ENCODE measurements at regions not wholly inside any gene's neighbourhood (a gene's known extent, or its start where the extent isn't known, plus 50 kb on each side); places are given as distances from the start of the nearest gene placed in this dataset.

- DNase-seq (ENCODE audit: low spot score in 2 of 2) = no peak
- H3K4me1 ChIP-seq = no peaks in the 10 kb centered on the region
- 73% methylated on average over 6 of the region's 6 CpGs for WGBS
- H3K27me3 ChIP-seq = no peaks in the 10 kb centered on the region
- TF ChIP-seq POLR2A (IDR thresholded peaks at IDR 0.05) (no peak), POLR2AphosphoS5 (IDR thresholded peaks at IDR 0.05) (no peak), CTCF (IDR thresholded peaks at IDR 0.05) (no peak), EP300 (IDR thresholded peaks at IDR 0.05) (no peak)
- H3K36me3 ChIP-seq = no peaks in the 10 kb centered on the region
- no peak overlapping the region for H3K27ac ChIP-seq
- no peak overlapping the region for H3K4me3 ChIP-seq
- H3K9me3 ChIP-seq = no peaks in the 10 kb centered on the region
These were observed 111.3 kb upstream of the EDNRB start for GRCh38 chr13:78029901-78030300.

GRCh38 chr13:78028960-78029359 lies 110.3 kb upstream of the EDNRB start:
- no peak for DNase-seq (ENCODE audit: low spot score in 2 of 2)
- TF ChIP-seq CTCF (IDR thresholded peaks at IDR 0.05) (no peak), POLR2AphosphoS5 (IDR thresholded peaks at IDR 0.05) (no peak), EP300 (IDR thresholded peaks at IDR 0.05) (no peak), POLR2A (IDR thresholded peaks at IDR 0.05) (no peak)
- H3K27me3 ChIP-seq = no peaks in the 10 kb centered on the region
- H3K4me1 ChIP-seq = no peaks in the 10 kb centered on the region
- WGBS = 94% methylated on average over 1 of the region's 1 CpG
- no peaks in the 10 kb centered on the region for H3K36me3 ChIP-seq
- no peak overlapping the region for H3K4me3 ChIP-seq
- H3K27ac ChIP-seq = no peak overlapping the region
- H3K9me3 ChIP-seq = no peaks in the 10 kb centered on the region

- H3K9me3 ChIP-seq = no peaks in the 10 kb centered on the region
- TF ChIP-seq EP300 (IDR thresholded peaks at IDR 0.05) = no peak
- TF ChIP-seq CTCF (IDR thresholded peaks at IDR 0.05) = no peak
- TF ChIP-seq POLR2A (IDR thresholded peaks at IDR 0.05) = no peak
- no peak for TF ChIP-seq POLR2AphosphoS5 (IDR thresholded peaks at IDR 0.05)
- H3K36me3 ChIP-seq = no peaks in the 10 kb centered on the region
- no peaks in the 10 kb centered on the region for H3K27me3 ChIP-seq
- DNase-seq (ENCODE audit: low spot score in 2 of 2) = no peak
- H3K27ac ChIP-seq = no peak overlapping the region
- no peaks in the 10 kb centered on the region for H3K4me1 ChIP-seq
- H3K4me3 ChIP-seq = no peak overlapping the region
These were observed 106.4 kb upstream of the EDNRB start for GRCh38 chr13:78024996-78025395.

- no peak overlapping the region for H3K4me3 ChIP-seq
- TF ChIP-seq POLR2A (IDR thresholded peaks at IDR 0.05) (no peak), EP300 (IDR thresholded peaks at IDR 0.05) (no peak), POLR2AphosphoS5 (IDR thresholded peaks at IDR 0.05) (no peak), CTCF (IDR thresholded peaks at IDR 0.05) (no peak)
- WGBS = 68% methylated on average over 2 of the region's 2 CpGs
- no peaks in the 10 kb centered on the region for H3K36me3 ChIP-seq
- H3K4me1 ChIP-seq = no peaks in the 10 kb centered on the region
- H3K27ac ChIP-seq = no peak overlapping the region
- no peaks in the 10 kb centered on the region for H3K9me3 ChIP-seq
- no peaks in the 10 kb centered on the region for H3K27me3 ChIP-seq
- DNase-seq (ENCODE audit: low spot score in 2 of 2) = no peak
These were observed 103.7 kb upstream of the EDNRB start for GRCh38 chr13:78022164-78022877.

GRCh38 chr13:78020861-78021260 lies 102.2 kb upstream of the EDNRB start:
- TF ChIP-seq POLR2A (IDR thresholded peaks at IDR 0.05) (no peak), POLR2AphosphoS5 (IDR thresholded peaks at IDR 0.05) (no peak), EP300 (IDR thresholded peaks at IDR 0.05) (no peak), CTCF (IDR thresholded peaks at IDR 0.05) (no peak)
- Histone ChIP-seq H3K27ac (no peak overlapping the region), H3K27me3 (no peaks in the 10 kb centered on the region), H3K4me1 (no peaks in the 10 kb centered on the region), H3K9me3 (no peaks in the 10 kb centered on the region), H3K4me3 (no peak overlapping the region), H3K36me3 (no peaks in the 10 kb centered on the region)
- no peak for DNase-seq (ENCODE audit: low spot score in 2 of 2)
- WGBS = 41% methylated on average over 7 of the region's 7 CpGs
